H1 (cell line): ENCODE measurements at regions not wholly inside any gene's neighbourhood (a gene's known extent, or its start where the extent isn't known, plus 50 kb on each side); places are given as distances from the start of the nearest gene placed in this dataset.

Source experiments
- EP300 ChIP-seq, 2 experiments: IDR thresholded peaks; 1 replicate in 1 of 2; 2 replicates in 1 of 2; pipeline ENCODE4 v1.6.1; 2011 to 2012; ENCODE audit warnings: low read depth in 2 of 2, low read length in 2 of 2, mild to moderate bottlenecking in 2 of 2, borderline replicate concordance in 1 of 2, inconsistent platforms in 1 of 2, moderate library complexity in 1 of 2
- POLR2A ChIP-seq, 2 experiments: IDR thresholded peaks; 1 replicate in 1 of 2; 2 replicates in 1 of 2; pipeline ENCODE4 v1.6.1; 2011; ENCODE audit warnings: low read depth in 2 of 2, low read length in 2 of 2, mild to moderate bottlenecking in 2 of 2; ENCODE audit errors: control extremely low read depth in 1 of 2
- TF ChIP-seq, protein P1 (sequence below): IDR thresholded peaks from 2 replicates; pipeline ENCODE4 v1.6.1; 2012; ENCODE audit warnings: inconsistent platforms

DNA sequence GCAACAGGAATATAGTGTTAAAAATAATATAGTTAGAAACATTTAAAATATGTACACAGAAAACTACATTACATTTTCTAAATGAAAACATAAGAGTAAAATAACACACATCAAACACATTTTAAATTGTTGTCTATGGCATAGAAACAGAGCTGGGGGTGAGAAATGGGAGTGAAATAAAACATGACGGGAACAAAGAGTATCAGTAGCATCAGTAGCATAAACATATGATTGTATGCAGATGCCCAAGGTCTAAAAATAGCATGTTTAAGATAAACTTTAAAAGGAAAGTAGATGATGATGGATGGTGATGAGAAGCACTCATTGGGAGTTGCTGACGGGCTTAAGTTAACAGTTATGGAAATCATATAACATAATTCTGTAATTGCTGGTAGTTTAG lies 1221.7 kb upstream of the SPRY2 start:
- TF ChIP-seq EP300 (IDR thresholded peaks at IDR 0.05; ENCODE audit: borderline replicate concordance in 1 of 2, low read depth in 2 of 2, low read length in 2 of 2) (no peak), POLR2A (IDR thresholded peaks at IDR 0.05; ENCODE audit: control extremely low read depth in 1 of 2, low read depth in 2 of 2, low read length in 2 of 2) (no peak)
- TF ChIP-seq, protein P1, sequence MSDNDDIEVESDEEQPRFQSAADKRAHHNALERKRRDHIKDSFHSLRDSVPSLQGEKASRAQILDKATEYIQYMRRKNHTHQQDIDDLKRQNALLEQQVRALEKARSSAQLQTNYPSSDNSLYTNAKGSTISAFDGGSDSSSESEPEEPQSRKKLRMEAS, result no peak
